HG03097 (cell line): ENCODE measurements at regions not wholly inside any gene's neighbourhood (a gene's known extent, or its start where the extent isn't known, plus 50 kb on each side); places are given as distances from the start of the nearest gene placed in this dataset.

Source experiments
- ATAC-seq: cut with Tn5 transposase; IDR thresholded peaks from one replicate; pipeline ENCODE4 v1.9.1; 2021; ENCODE audit not compliant: unreplicated experiment, low FRiP score

GRCh38 chr3:23644099-23644498 lies 161.7 kb upstream of the UBE2E1 start:
- no peak for ATAC-seq

GRCh38 chr3:23644676-23645075 lies 161.1 kb upstream of the UBE2E1 start:
- no peak for ATAC-seq

GRCh38 chr3:23645533-23646183 lies 160.1 kb upstream of the UBE2E1 start:
- no peak for ATAC-seq

- no peak for ATAC-seq
Measured at GRCh38 chr3:23646184-23646920, 159.4 kb upstream of the UBE2E1 start.

- ATAC-seq: no peak
Measured at GRCh38 chr3:23647706-23648258, 158.0 kb upstream of the UBE2E1 start.

GRCh38 chr3:23648326-23648995 lies 157.3 kb upstream of the UBE2E1 start:
- ATAC-seq: no peak

- ATAC-seq: no peak
Measured at GRCh38 chr3:23648996-23649395, 156.8 kb upstream of the UBE2E1 start.

- no peak for ATAC-seq
Measured at GRCh38 chr3:23649448-23649847, 156.3 kb upstream of the UBE2E1 start.

GRCh38 chr3:23650371-23651140 lies 155.2 kb upstream of the UBE2E1 start:
- no peak for ATAC-seq

GRCh38 chr3:23653647-23654525 lies 151.9 kb upstream of the UBE2E1 start:
- peak; percentile 89 for ATAC-seq

- no peak for ATAC-seq
Measured at GRCh38 chr3:23654571-23654970, 151.2 kb upstream of the UBE2E1 start.

GRCh38 chr3:23655749-23656148 lies 150.0 kb upstream of the UBE2E1 start:
- ATAC-seq: no peak

GRCh38 chr3:23656199-23656598 lies 149.6 kb upstream of the UBE2E1 start:
- ATAC-seq: no peak

- ATAC-seq: no peak
Measured at GRCh38 chr3:23656821-23657220, 148.9 kb upstream of the UBE2E1 start.

GRCh38 chr3:23657647-23658046 lies 148.1 kb upstream of the UBE2E1 start:
- no peak for ATAC-seq

- ATAC-seq: peak; percentile 63
Measured at GRCh38 chr3:23659274-23659673, 146.5 kb upstream of the UBE2E1 start.

GRCh38 chr3:23659840-23660430 lies 145.8 kb upstream of the UBE2E1 start:
- ATAC-seq: no peak

- no peak for ATAC-seq
Measured at GRCh38 chr3:23662079-23662617, 143.6 kb upstream of the UBE2E1 start.

GRCh38 chr3:23663246-23663645 lies 142.5 kb upstream of the UBE2E1 start:
- ATAC-seq: no peak
